ENCODE measurements at regions not wholly inside any gene's neighbourhood (a gene's known extent, or its start where the extent isn't known, plus 50 kb on each side); places are given as distances from the start of the nearest gene placed in this dataset.

- DNase-seq (ENCODE audit: low read depth) (no peak), FAIRE-seq (no peak)
- TF ChIP-seq CTCF (IDR thresholded peaks at IDR 0.05; ENCODE audit: insufficient read depth, low read length, severe bottlenecking), result no peak
- no peaks in the 10 kb centered on the region for H3K36me3 ChIP-seq (ENCODE audit: control insufficient read depth, insufficient read depth, low read length)
- H3K27me3 ChIP-seq (ENCODE audit: control insufficient read depth, insufficient read depth, low read length), result peaks cover 1% of the 10 kb centered on the region
- H3K4me3 ChIP-seq (ENCODE audit: low read depth, low read length), result no peak overlapping the region
These were observed 1550.8 kb upstream of the PIK3C3 start for GRCh38 chr18:40404284-40404683.

GRCh38 chr18:40402052-40402451, 1553.0 kb upstream of the PIK3C3 start:
- H3K27me3 ChIP-seq (ENCODE audit: control insufficient read depth, insufficient read depth, low read length), result no peaks in the 10 kb centered on the region
- H3K36me3 ChIP-seq (ENCODE audit: control insufficient read depth, insufficient read depth, low read length), result no peaks in the 10 kb centered on the region
- no peak for TF ChIP-seq CTCF (IDR thresholded peaks at IDR 0.05; ENCODE audit: insufficient read depth, low read length, severe bottlenecking)
- DNase-seq (ENCODE audit: low read depth) (no peak), FAIRE-seq (no peak)
- H3K4me3 ChIP-seq (ENCODE audit: low read depth, low read length), result no peak overlapping the region

- Histone ChIP-seq H3K4me3 (ENCODE audit: low read depth, low read length) (no peak overlapping the region), H3K27me3 (ENCODE audit: control insufficient read depth, insufficient read depth, low read length) (no peaks in the 10 kb centered on the region), H3K36me3 (ENCODE audit: control insufficient read depth, insufficient read depth, low read length) (no peaks in the 10 kb centered on the region)
- TF ChIP-seq CTCF (IDR thresholded peaks at IDR 0.05; ENCODE audit: insufficient read depth, low read length, severe bottlenecking), result no peak
- FAIRE-seq (no peak), DNase-seq (ENCODE audit: low read depth) (no peak)
These were observed 1566.9 kb upstream of the PIK3C3 start for GRCh38 chr18:40388121-40388520.

- H3K27me3 ChIP-seq (ENCODE audit: control insufficient read depth, insufficient read depth, low read length), result no peaks in the 10 kb centered on the region
- DNase-seq (ENCODE audit: low read depth) (no peak), FAIRE-seq (no peak)
- no peak overlapping the region for H3K4me3 ChIP-seq (ENCODE audit: low read depth, low read length)
- no peak for TF ChIP-seq CTCF (IDR thresholded peaks at IDR 0.05; ENCODE audit: insufficient read depth, low read length, severe bottlenecking)
- no peaks in the 10 kb centered on the region for H3K36me3 ChIP-seq (ENCODE audit: control insufficient read depth, insufficient read depth, low read length)
These were observed 1567.8 kb upstream of the PIK3C3 start for GRCh38 chr18:40387130-40387787.

GRCh38 chr18:40382197-40382596, 1572.8 kb upstream of the PIK3C3 start:
- no peaks in the 10 kb centered on the region for H3K36me3 ChIP-seq (ENCODE audit: control insufficient read depth, insufficient read depth, low read length)
- FAIRE-seq, result no peak
- H3K4me3 ChIP-seq (ENCODE audit: low read depth, low read length), result no peak overlapping the region
- TF ChIP-seq CTCF (IDR thresholded peaks at IDR 0.05; ENCODE audit: insufficient read depth, low read length, severe bottlenecking), result no peak
- DNase-seq (ENCODE audit: low read depth), result no peak
- no peaks in the 10 kb centered on the region for H3K27me3 ChIP-seq (ENCODE audit: control insufficient read depth, insufficient read depth, low read length)

All from bronchial epithelial cell (primary cell).